HG03139 (cell line): ENCODE measurements at regions not wholly inside any gene's neighbourhood (a gene's known extent, or its start where the extent isn't known, plus 50 kb on each side); places are given as distances from the start of the nearest gene placed in this dataset.
"Not testable (repeated sequence)": the region's sequence is repeated elsewhere in the genome, so short reads cannot be mapped to it uniquely, and the experiment has no call there.

ENCODE experiments used
- ATAC-seq: cut with Tn5 transposase; IDR thresholded peaks from one replicate; pipeline ENCODE4 v1.9.1; 2021; ENCODE audit not compliant: unreplicated experiment

DNA sequence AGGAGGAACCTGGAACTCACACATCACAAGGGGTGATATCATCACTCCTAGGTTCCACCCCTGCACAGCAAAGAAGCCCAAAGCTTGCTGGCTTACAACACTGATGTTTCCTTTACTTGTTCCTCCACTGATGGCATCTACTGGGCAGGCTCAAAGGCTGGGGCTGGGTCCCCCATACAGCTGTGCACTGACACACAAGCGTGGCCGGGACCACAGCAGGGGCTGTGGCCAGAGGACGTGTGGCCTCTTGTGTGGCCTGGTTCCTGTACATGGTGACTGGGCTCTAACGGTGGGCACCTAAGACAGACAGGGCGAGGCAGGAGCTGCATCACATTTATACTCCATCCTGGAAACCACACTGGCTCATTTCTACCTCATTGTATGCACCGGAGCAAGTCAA is 264.4 kb upstream of the FOXF1 start:
- ATAC-seq: no peak

DNA sequence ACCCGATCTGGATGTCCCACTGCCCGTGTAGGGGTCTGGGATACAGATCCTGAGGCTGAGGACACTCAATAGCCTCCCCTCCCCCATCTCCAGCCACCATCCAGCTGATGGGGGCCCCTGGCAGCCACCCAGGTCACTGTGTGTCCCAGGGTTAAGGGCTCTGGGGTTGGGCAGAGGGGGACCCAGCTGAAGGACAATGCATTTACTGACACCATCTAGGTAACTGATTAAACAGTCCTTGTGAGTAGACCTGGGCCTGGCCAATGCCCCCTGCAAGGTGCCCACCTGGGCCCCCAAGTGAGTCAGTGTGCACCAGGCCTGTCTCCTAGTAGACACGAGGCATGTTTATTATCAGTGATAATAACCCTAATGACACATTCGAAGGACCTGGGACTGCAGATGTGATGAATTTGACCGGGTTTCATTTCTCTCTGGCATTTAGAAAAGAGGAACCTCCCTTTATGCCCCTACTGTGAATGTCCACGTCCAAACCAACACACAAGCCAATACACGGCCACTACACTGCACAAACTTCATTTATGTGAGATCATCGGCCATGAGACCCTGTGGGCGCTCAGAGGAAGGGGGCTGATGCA is 261.9 kb upstream of the FOXF1 start:
- ATAC-seq: no peak

DNA sequence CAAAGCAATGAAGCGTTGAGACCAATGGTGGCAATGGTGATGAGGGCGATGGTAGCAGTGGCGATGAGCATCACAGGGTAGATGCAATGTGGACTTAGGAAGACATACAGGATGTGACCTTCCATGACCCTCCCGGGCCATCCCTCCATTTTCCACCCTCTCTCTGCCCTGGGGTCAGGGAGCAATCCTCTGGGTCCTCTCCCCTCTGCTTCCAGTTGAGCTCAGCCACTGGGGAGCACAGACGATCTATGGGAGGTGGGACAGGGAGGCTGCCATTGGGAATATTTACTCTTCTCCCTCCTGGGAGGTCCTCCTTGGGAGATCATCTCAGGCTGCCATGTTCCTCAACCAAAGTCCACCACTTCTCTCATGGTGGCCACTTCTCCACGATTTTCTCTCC is 260.7 kb upstream of the FOXF1 start:
- ATAC-seq: no peak

DNA sequence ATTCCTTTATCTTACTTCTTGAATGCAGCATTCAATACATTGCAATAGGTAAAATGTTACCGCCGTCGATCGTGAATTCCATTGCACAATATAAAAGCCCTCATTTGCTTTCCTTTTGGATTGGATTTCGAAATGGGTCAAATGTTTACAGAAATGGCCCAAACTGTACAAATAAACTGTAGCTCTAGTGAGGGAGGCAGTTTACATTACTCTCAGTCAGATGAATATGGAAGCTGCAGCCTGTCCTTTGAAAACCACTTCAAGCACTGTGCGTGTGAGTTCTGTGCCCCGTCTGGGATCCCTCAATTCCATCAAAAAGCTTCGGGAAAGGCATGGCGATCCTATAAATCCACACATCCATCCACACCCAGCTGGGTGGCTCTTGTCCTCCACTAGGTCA is 258.6 kb upstream of the FOXF1 start:
- no peak for ATAC-seq

DNA sequence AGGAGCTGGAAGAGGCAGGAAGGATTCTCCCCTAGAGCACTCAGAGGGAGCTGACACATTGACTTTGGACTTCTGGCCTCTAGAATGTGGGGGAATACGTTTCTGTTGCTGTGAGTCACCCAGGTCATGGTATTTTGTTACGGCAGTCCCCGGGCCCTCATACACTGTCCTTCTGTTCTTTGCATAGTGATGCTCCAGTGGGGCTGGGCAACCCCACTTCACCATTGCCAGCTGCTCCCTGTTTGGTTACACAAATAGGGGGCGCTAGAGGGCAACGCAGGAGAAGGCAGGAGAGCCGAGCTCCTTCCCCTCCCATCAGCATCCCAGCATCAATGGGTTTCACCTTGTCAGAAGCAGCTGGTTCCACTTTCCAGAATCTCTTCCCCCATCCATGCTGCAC is 257.7 kb upstream of the FOXF1 start:
- no peak for ATAC-seq

DNA sequence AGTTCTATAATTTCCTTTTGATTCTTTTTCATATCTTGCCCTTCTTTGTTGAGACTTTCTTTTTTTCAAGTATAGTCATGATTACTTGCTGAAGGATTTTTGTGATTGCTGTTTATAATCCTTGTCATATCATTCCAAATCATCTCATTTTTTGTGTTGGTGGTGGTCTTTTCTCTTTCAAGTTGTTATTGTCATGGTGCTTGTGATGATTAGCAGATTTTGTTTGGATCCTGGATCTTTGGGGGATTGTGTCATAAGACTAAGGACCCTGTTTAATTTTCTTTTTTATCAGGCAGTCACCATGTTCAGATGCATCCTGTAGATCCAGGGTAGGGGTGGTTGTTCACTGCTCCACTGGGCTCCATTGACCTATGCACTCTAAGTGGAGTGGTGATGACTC is 254.4 kb upstream of the FOXF1 start:
- ATAC-seq: no peak

DNA sequence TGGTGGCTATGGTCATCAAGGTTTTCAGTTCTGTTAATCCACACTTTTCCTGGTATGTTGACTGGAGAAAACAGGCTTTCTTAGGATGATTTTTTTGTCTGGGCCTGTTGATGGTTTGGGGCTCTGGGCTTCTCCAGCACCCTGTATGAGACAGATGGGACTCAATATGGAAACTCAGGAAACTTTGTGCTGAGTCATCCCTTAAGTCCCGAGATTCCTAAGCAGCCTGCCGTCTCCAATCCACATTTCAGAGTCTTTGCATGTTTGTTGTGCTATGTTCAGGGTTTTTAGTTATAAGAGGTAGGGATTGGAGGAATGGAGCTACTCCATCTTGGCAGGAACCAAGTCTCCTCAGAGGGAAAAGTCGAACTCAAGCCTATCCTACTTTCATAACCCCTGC is 253.3 kb upstream of the FOXF1 start:
- no peak for ATAC-seq

DNA sequence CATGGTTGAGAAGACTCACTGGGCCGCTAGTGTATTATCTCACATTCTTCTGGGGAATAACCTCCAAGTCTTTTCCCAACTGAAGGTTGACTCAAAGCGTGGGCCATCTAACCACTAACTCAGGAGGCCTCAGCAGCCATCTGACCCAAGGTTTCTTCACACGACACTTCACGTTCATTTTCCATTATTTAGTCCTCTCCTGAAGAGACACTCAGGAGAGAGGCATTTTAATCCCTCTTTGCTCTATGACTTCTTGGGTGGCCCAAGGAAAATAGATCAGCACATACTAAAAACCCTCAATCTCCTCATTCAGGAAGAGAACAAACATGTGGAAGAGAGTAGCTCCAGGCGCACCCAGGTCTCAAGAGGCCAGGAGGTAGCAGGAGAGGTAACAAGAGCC is 252.8 kb upstream of the FOXF1 start:
- no peak for ATAC-seq

DNA sequence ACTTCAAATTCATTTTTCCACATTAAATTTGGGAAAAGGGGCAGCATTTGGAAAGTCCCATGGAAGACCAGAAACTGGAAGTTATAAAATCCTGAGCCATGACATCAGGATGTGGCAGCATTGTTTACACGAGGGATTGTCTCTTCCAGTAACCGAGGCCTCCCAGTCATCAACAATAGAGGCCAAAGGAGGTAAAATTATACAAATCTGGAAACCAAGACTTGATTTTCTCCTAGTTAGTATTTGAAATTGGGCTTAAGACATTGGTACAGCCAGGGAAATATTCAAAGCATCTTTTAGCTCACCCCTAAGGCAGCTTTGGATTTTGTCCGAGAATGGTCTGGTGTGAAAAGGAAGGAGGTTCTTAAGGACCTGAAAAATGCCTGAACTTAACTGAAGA is 251.6 kb upstream of the FOXF1 start:
- ATAC-seq: no peak

DNA sequence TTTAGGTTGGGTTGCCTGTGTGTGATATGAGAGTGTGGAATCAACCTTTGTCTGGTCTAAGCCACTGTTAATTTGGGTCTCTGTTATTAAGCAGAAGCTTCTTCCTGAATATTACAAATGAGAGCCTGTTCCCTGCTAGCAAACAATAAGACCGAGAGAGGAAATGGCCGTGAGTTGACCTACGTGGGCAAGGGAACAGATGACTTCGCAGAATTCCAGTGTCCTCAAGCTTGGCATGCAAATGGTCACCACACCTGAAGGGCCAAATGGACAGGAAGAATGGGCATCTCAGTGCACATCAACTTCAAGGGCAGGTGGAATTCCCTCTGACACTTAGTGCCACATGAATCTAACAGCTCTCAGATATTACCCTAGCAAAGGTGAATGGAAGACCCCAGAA is 250.8 kb upstream of the FOXF1 start:
- ATAC-seq: no peak

DNA sequence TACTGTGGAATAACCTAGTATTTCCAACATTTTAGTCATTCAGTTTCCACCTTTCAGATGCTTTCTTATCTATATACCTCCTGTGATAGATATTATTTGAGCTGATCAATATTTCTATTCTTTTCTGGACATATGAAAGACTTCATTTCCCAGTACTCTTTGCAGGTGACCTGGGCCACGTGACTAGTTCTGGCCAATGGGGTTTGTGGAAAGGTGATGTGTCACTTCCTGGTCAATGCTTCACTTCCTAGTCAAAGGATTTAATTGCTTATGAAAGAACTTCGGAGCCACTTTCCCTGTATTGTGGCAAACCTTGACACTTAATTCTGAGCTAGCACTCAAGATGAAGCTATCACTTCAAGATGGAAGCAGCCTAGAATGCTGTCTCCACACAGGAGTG is 248.9 kb upstream of the FOXF1 start:
- no peak for ATAC-seq

DNA sequence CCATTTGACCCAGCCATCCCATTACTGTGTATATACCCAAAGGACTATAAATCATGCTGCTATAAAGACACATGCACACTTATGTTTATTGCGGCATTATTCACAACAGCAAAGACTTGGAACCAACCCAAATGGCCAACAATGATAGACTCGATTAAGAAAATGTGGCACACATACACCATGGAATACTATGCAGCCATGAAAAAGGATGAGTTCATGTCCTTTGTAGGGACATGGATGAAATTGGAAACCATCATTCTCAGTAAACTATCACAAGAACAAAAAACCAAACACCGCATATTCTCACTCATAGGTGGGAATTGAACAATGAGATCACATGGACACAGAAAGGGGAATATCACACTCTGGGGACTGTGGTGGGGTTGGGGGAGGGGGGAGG is 242.7 kb upstream of the FOXF1 start:
- ATAC-seq: not testable (repeated sequence)

DNA sequence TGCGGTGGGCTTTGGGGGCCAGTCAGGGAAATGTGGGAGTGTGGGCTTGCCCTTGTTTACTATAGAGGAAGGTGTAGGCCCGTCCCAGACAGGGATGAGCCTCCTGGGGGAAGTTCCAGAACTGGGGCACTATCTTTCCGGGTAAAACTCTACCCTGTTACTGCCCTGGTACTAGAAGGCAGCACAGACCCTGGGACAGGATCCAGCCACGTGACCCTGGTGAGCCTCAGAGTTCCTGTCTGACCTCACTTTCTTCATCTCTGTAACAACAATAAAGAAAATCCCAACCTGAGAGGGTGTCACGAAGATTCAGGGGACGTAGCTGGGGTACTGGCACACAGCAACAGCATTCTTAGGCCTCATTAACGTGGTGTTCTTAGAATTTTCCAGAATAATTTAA is 239.6 kb upstream of the FOXF1 start:
- no peak for ATAC-seq

DNA sequence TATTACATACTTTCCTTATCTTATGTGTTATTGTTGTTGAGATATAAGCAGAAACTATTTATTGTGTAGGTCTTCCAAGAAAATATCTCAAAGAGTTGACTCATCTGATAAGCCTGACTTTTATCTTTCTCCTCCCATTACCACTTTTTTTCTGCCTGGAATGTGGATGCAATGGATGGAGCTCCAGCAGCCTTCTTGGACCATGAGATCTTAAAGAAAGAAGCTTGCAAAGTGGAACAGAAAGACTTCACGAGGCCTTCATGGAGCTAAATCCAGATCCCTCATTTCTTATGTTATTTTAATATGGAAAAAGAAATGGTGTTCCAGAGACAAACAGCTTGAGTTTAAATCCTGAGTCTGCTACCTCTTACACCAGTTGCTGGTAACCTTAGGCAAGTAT is 237.6 kb upstream of the FOXF1 start:
- ATAC-seq: no peak

DNA sequence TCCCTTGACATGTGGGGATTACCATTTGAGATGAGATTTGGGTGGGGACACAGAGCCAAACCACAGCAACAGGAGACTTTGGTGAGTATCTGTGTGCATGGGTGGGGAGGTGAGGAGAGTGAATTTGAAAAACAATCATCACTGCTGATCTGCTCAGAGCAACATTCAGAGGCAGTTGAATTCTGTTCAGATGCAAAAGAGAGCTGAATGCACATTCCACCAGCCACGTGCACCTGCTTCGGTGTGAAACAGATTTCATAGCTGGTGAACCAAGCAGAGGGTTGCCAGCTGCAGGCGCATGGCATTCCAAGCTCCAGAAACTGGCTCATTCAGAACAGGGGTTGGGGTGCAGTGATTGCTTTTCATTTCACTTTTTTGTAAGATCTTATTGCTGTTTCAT is 233.1 kb upstream of the FOXF1 start:
- no peak for ATAC-seq

DNA sequence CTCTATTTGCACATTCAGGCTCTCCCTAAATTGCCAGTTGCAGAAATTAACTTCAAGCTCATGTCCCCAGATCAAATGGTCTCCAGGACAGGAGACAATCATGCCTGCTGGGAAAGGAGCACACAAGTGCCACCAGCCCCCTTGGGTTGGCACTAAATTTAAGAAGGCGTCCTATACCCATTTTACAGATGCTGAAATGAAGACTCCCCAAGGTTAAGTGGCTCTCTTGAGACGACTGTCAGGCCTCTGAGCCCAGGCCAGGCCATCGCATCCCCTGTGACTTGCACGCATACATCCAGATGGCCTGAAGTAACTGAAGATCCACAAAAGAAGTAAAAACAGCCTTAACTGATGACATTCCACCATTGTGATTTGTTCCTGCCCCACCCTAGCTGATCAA is 232.5 kb upstream of the FOXF1 start:
- not testable (repeated sequence) for ATAC-seq

DNA sequence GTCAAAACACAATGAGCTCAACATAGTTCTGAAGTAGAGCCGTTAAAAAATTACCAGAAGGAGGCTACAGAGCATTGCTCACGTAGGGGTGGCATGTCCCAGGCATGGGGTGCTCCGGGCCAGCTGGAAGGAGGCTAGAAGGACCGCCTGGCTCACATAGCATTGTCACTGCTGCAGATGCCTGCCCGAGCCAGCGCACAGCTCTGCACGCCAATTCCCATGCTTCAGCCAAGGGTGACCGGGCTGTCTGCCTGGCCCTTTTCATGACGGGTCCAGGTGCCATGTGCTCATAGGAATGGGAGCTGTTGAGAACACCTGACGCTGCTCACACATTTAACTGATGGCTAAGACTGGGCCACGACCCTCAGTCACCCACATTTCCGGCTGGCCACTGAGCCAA is 228.9 kb upstream of the FOXF1 start:
- ATAC-seq: no peak

DNA sequence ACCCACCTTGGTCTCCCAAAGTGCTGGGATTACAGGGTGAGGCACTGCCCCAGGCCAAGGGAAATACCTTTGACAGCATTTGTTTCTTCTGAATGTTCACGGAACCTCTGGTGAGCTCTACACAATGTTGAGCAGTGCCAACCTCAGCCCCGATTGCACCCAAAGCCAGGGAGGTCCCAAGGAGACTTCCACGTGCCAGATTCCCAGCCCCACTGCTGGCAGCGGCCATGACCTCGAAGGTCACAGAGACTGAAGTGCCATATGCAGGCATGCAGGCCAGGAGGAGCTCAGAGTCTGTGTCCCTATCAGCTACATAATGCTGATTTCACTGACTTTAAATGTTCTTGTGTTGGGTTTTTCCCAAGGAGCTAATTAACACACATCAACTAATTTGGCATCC is 226.4 kb upstream of the FOXF1 start:
- no peak for ATAC-seq

DNA sequence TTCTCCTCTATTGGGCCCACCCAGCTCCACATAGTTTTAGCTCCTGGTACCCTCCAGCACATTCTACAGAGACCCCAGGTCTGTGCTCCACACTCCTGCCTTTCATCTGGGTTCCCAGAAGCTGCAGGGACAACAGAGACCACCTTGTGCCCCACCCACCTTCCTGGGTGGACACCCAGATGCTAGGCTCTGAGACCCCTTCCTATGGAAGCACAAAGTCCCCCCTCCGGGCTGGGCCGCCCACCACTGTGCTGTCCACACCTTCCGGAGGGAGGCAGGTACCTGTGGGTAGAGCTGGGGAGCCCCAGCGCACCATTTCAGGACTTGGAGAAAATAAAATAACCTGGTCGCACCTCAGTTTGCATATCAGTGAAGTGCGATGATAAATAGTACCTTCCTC is 224.9 kb upstream of the FOXF1 start:
- no peak for ATAC-seq

DNA sequence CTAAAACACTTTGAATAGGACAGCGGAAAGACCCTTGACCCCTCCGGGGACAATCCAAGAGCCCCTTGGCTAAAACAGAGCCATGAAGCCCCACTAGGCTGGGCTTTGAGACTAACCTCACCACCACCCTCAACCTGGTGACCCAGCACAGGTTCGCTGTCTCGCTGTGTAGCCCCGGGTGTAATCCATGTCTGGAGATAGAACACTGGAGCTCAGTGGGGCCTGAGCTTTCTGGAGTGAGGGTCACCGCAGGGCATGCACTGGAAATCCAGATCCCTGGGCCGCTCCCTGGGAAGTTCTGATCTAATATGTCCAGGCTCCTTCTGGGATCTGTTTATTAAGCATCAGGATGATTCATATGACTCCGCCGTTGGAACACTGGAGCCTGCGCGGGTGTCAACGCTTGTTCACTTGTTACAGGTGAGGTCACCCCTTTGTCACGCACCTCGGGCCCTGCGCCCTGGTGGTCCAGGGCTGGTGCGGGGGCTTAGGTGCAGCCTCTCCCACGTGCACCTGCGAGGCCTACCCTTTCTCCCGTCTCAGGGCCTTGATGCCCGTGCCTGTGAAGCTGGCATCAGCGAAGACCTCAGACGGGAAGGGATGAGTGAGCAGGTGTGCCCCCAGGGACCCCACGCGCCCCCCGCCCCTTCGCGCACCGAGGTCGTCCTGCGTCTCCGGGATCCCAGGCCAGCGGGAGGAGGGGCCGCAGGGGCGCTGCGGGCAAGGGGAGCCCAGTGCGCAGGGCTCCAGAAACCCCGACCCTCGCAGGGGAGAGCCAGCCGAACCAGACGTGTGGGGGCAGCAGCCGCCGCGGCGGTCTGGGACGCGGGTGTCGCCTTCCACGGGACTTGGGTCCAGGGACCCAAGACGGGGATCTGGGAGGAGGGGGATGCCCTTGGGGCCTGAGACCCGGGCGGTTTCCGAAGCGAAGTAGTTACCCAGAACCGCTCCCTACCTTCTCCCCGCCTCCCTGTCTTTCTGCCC is 224.1 kb upstream of the FOXF1 start:
- ATAC-seq: no peak

DNA sequence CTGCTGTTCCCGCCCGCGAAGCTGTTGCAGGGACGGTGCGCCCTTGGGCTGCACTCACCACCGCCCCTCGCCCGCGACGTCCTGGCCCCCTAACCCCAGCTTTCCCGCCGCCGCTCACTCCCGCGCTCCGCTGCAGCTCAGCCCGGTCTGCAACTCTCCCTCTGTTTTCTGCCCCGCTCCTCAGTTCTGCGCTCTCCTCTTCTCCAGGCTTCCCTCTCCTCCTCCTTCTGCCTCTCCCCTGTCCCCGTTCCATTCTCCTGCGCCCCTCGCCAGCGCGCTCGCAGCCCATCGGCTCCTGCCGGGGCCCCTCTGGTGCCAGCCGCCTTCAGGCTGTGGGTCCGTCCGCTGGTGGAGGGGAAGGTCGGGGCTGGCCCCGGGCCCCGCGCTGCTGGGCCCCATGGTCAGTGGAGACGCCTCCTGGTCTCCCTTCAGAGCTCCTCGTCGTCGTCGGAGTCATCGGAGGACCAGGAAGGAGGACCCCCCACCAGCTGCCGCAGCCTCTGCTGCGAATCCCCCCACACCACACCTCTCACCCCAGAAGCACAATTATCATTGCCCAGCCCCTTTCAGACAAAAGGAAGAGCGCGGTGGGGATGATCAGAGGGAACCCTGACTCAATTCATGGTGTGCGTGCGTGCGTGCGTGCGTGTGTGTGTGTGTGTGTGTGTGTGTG is 223.2 kb upstream of the FOXF1 start:
- ATAC-seq: no peak

DNA sequence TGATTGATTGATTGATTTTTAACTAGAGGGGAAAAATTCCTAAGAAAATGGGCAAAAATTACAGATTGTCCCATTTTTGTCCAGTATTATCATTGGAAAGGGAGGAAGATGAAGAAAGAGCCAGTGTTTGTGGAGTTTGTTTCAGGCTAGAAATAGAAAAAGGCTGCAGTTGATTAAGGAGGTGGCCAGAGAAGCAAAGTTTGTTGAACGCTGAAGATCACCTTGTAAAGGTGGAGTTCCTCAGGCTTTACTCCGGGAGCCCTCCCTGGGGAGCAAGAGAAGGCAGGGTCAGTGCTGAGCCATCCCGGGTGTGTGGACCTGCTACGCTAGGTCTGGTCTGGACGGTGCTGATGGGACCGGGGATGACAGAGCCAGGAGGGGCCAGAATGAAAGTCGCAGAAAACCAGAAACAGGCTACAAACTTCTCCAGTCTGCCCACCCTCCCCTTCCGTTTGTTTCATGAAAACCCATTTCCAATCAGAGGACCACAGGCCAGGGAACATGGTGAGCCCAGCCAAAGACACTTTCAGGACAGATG is 222.6 kb upstream of the FOXF1 start:
- ATAC-seq: no peak
